ENCODE measurements at regions not wholly inside any gene's neighbourhood (a gene's known extent, or its start where the extent isn't known, plus 50 kb on each side); places are given as distances from the start of the nearest gene placed in this dataset.

DNA sequence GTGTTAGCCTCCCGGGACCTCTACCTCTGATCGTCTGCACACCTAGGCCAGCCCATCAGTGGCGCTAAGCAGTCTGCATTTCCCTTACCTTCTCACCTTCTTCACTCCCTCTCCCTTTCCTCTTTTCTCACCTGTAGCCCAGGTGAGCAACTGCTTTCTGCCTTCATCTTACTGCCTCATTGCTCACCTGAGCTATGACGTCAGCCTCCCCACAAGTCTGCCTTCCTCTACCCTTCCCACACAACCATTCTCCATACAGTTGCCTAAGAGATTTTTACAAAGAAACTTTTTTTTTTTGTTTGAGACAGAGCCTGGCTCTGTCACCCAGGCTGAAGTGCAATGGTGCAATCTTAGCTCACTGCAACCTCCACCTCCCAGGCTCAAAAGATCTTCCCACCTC, 136.3 kb downstream of the BCOR start:
- H3K9me3 Mint-ChIP-seq, result no peaks in the 10 kb centered on the region
- no peaks in the 10 kb centered on the region for H3K4me1 Mint-ChIP-seq
- TF ChIP-seq CTCF (IDR thresholded peaks at IDR 0.05), result no peak
- ChIA-PET CTCF (no interaction called here), POLR2A (no interaction called here)
- intact Hi-C loops (cut with micrococcal nuclease), result no loop called here
- H3K27me3 Mint-ChIP-seq, result no peaks in the 10 kb centered on the region
- DNase-seq, result no peak
- H3K4me3 Mint-ChIP-seq, result no peak overlapping the region
- ATAC-seq (ENCODE audit: low read depth), result no peak
- H3K27ac Mint-ChIP-seq, result no peak overlapping the region
- H3K36me3 Mint-ChIP-seq (ENCODE audit: low read depth), result no peaks in the 10 kb centered on the region

DNA sequence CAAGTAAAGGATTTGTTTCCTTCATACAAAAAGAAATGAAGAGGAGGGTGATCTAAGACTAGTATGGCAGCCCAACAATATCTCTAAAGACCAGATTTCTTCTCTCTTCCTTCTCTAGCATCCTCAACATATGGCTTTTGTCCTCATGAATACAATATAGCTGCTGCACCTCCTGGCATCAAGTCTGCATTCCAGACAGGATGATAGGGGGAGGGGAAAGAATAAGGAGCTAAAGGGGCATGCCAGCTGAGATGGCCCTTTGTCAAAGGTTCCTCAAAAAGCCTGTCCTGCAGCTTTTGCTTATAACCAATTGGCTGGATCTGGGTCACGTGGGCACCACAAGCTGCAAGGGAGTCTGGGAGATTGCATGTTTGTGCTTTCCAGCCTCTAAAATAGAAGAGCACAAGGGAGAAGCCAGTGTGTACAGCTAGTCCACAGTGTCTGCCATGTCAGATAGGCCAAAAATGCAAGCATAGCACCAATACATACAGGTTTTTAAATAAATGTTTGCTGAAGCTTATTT, 132.6 kb downstream of the BCOR start:
- Mint-ChIP-seq H3K4me1 (no peaks in the 10 kb centered on the region), H3K36me3 (ENCODE audit: low read depth) (no peaks in the 10 kb centered on the region), H3K27ac (no peak overlapping the region), H3K9me3 (no peaks in the 10 kb centered on the region), H3K27me3 (peaks cover 2% of the 10 kb centered on the region), H3K4me3 (no peak overlapping the region)
- intact Hi-C loops (cut with micrococcal nuclease), result no loop called here
- CTCF ChIA-PET, result no interaction called here
- ATAC-seq (ENCODE audit: low read depth), result no peak
- POLR2A ChIA-PET, result no interaction called here
- TF ChIP-seq CTCF (IDR thresholded peaks at IDR 0.05), result no peak
- DNase-seq, result no peak

DNA sequence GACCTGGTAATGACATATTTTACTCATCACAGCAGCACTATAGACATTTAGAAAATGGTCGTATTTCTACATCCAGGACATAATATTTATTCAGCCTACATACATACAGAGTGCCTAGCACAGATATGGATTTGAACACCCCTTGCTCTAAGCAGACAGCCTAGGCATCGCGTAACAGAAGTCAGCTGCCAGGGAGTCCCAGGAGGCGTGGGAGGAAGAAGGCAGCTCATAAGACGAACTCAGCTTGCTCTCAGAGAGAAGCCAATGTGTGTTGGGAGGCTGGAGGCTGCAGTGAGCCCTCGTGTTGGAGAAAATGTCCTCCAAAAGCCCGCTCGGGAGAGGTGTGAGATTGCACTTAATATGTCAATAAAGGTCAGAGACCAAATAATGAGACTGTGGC, 131.6 kb downstream of the BCOR start:
- POLR2A ChIA-PET, result no interaction called here
- no peaks in the 10 kb centered on the region for H3K4me1 Mint-ChIP-seq
- H3K27ac Mint-ChIP-seq, result no peak overlapping the region
- DNase-seq, result no peak
- peaks cover 2% of the 10 kb centered on the region for H3K9me3 Mint-ChIP-seq
- H3K27me3 Mint-ChIP-seq, result peaks cover 4% of the 10 kb centered on the region
- H3K4me3 Mint-ChIP-seq, result no peak overlapping the region
- no peak for TF ChIP-seq CTCF (IDR thresholded peaks at IDR 0.05)
- CTCF ChIA-PET, result no interaction called here
- intact Hi-C loops (cut with micrococcal nuclease), result no loop called here
- no peak for ATAC-seq (ENCODE audit: low read depth)
- H3K36me3 Mint-ChIP-seq (ENCODE audit: low read depth), result no peaks in the 10 kb centered on the region

DNA sequence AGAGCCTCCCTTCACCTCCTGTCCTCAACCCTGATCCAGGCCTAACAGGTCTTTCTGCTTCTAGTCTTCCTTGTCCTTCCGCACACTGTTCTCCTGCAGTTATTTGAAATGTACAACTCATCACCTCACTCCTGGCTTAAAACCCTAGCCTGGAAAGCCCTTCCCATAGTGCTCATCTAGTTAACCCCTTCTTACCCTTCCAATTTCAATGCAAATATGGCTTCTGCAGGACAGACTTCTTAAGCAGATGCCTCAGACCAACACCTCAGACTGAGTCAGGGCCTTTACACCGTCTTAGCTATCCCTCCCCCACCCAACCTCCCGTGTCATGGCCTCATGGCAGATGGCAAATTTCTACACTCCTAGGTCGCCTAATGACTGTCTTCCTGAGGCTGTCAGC, 130.4 kb downstream of the BCOR start:
- Mint-ChIP-seq H3K4me1 (no peaks in the 10 kb centered on the region), H3K36me3 (ENCODE audit: low read depth) (no peaks in the 10 kb centered on the region), H3K4me3 (no peak overlapping the region), H3K9me3 (peaks cover 4% of the 10 kb centered on the region), H3K27ac (no peak overlapping the region), H3K27me3 (peaks cover 5% of the 10 kb centered on the region)
- ChIA-PET CTCF (no interaction called here), POLR2A (no interaction called here)
- no peak for TF ChIP-seq CTCF (IDR thresholded peaks at IDR 0.05)
- ATAC-seq (ENCODE audit: low read depth) (no peak), DNase-seq (no peak)
- intact Hi-C loops (cut with micrococcal nuclease), result no loop called here

DNA sequence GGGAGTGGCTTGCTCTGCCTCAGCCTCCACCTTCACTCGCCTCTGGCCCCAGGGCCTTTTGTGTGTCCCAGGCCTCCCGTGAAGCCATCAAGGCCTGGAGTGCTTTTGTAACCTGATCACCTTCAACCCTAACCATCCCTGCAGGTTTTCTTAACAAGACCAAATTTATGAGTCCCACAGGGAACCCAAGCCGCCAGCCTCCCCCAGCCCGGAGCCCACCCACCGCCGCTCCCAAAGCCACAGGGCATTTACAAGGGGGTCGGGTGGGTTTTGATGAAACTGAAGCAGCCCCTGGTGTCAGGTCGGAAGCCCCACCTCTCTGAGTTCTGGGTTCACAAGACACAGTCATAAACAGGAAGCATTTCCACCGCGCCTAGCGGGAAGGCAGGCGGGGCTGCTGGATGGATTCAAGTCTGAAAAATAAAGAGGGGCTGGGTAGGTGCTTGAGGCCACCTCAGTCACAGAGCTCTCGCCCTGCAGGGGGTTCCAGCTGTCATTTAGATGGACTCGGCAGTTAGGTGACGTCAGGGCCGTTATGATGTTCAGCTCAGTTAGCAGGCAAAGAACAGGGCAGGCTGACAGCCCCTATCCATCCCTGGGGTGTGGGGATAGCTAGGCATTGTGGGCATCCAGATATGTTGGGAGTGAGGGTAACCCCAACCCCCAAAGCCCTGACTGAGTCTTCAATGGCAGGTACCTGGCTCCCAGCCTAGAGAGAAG, 128.5 kb downstream of the BCOR start:
- no peak overlapping the region for H3K4me3 Mint-ChIP-seq
- no peak for TF ChIP-seq CTCF (IDR thresholded peaks at IDR 0.05)
- no peaks in the 10 kb centered on the region for H3K36me3 Mint-ChIP-seq (ENCODE audit: low read depth)
- no peak overlapping the region for H3K27ac Mint-ChIP-seq
- peaks cover 5% of the 10 kb centered on the region for H3K27me3 Mint-ChIP-seq
- ChIA-PET POLR2A (no interaction called here), CTCF (no interaction called here)
- H3K4me1 Mint-ChIP-seq, result no peaks in the 10 kb centered on the region
- ATAC-seq (ENCODE audit: low read depth), result no peak
- DNase-seq, result no peak
- intact Hi-C loops (cut with micrococcal nuclease), result no loop called here
- peaks cover 4% of the 10 kb centered on the region for H3K9me3 Mint-ChIP-seq
